OCI-LY3 (cell line): ENCODE measurements at regions not wholly inside any gene's neighbourhood (a gene's known extent, or its start where the extent isn't known, plus 50 kb on each side); places are given as distances from the start of the nearest gene placed in this dataset.
A peak's percentile ranks its signal among the peaks of the same experiment; 100 is the strongest.

ENCODE experiments used
- H2AFZ ChIP-seq: fragments of 200-600, 300-600 bp; shearing (Covaris generic); 2 replicates; pipeline ENCODE4 v1.6.0; 2014; ENCODE audit warnings: antibody characterized with exemption, low read depth, low read length
- H3K27ac ChIP-seq: fragments of 200-600, 300-600 bp; sonication (generic); 2 replicates; pipeline ENCODE4 v1.5.1; 2014; ENCODE audit warnings: mild to moderate bottlenecking, low read length, moderate library complexity, mixed read lengths
- H3K27me3 ChIP-seq: fragments of 200-600, 300-600 bp; sonication (generic); 2 replicates; pipeline ENCODE4 v1.6.1; 2014; ENCODE audit warnings: low read depth, low read length, mixed read lengths
- H3K36me3 ChIP-seq: fragments of 200-600, 300-600 bp; sonication (generic); replicated peaks from 2 replicates; pipeline ENCODE3; 2014; ENCODE audit warnings: low read depth, low read length, mixed read lengths
- H3K4me1 ChIP-seq: fragments of 300-600, 200-600 bp; sonication (generic); 2 replicates; pipeline ENCODE4 v1.6.1; 2014; ENCODE audit warnings: low read length, mixed read lengths
- H3K4me2 ChIP-seq: fragments of 200-600, 300-600 bp; sonication (generic); 2 replicates; pipeline ENCODE4 v1.6.1; 2014; ENCODE audit warnings: low read length, mixed read lengths
- H3K4me3 ChIP-seq: fragments of 300-600, 200-600 bp; sonication (generic); 2 replicates; pipeline ENCODE4 v1.5.1; 2014; ENCODE audit warnings: antibody characterized with exemption, mild to moderate bottlenecking, low read length, moderate library complexity
- H3K79me2 ChIP-seq: fragments of 300-600, 200-600 bp; shearing (Covaris generic); 2 replicates; pipeline ENCODE4 v1.6.1; 2014; ENCODE audit warnings: mild to moderate bottlenecking, low read length, mixed read lengths
- H3K9ac ChIP-seq: fragments of 300-600, 200-600 bp; shearing (Covaris generic); 2 replicates; pipeline ENCODE4 v1.6.0; 2014; ENCODE audit warnings: mild to moderate bottlenecking, low read length, moderate library complexity
- H3K9me3 ChIP-seq: fragments of 200-600, 300-600 bp; shearing (Covaris generic); 2 replicates; pipeline ENCODE4 v1.6.1; 2014; ENCODE audit warnings: low read length, mixed read lengths; ENCODE audit not compliant: insufficient read depth
- H4K20me1 ChIP-seq: fragments of 200-600, 300-600 bp; sonication (generic); 2 replicates; pipeline ENCODE4 v1.6.1; 2016; ENCODE audit warnings: low read length, mixed read lengths; ENCODE audit not compliant: insufficient read depth
- EZH2phosphoT487 ChIP-seq: fragments of 200-600 bp; shearing (Covaris generic); IDR thresholded peaks from 2 replicates; pipeline ENCODE4 v1.6.1; 2018; ENCODE audit warnings: antibody characterized with exemption, mixed run types, low read depth
- TF ChIP-seq, protein P1 (sequence below): fragments of 200-600, 300-600 bp; sonication (generic); IDR thresholded peaks from 2 replicates; pipeline ENCODE4 v1.5.1; 2014; ENCODE audit warnings: antibody characterized with exemption, low read length, low read depth

DNA sequence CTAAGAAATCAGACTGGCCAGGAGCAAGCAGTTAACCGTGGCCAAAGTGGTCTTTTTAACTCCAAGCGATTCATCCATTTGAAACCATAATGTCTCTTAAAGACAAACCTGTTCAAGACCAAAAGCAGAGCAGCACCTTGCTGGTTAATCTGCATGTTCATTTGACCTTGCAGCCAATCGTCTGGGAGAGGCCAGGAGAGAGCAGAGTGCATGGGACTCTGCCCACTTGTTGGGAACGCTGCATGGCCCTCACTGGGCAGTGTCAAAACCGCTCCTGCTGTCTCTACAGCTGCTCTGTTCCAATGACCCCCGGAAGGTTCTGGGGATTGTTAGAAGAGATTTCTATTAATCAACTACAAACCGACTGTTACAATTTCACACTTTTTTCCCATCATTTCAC, 79.6 kb downstream of the OLIG3 start:
- H3K27me3 ChIP-seq: no peaks in the 10 kb centered on the region
- H2AFZ ChIP-seq: no peak overlapping the region
- H3K9ac ChIP-seq: peak overlapping the region; percentile 65; the same call in 1 of the 2 replicates
- no peak overlapping the region for H3K27ac ChIP-seq
- H3K4me2 ChIP-seq: peak overlapping the region; percentile 89
- TF ChIP-seq EZH2phosphoT487: no peak
- TF ChIP-seq, protein P1, sequence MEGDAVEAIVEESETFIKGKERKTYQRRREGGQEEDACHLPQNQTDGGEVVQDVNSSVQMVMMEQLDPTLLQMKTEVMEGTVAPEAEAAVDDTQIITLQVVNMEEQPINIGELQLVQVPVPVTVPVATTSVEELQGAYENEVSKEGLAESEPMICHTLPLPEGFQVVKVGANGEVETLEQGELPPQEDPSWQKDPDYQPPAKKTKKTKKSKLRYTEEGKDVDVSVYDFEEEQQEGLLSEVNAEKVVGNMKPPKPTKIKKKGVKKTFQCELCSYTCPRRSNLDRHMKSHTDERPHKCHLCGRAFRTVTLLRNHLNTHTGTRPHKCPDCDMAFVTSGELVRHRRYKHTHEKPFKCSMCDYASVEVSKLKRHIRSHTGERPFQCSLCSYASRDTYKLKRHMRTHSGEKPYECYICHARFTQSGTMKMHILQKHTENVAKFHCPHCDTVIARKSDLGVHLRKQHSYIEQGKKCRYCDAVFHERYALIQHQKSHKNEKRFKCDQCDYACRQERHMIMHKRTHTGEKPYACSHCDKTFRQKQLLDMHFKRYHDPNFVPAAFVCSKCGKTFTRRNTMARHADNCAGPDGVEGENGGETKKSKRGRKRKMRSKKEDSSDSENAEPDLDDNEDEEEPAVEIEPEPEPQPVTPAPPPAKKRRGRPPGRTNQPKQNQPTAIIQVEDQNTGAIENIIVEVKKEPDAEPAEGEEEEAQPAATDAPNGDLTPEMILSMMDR: no peak
- no peaks in the 10 kb centered on the region for H4K20me1 ChIP-seq
- H3K9me3 ChIP-seq: no peaks in the 10 kb centered on the region
- peak overlapping the region; percentile 79 for H3K4me3 ChIP-seq
- H3K4me1 ChIP-seq: peaks cover 5% of the 10 kb centered on the region; the same call in 1 of the 2 replicates
- no peaks in the 10 kb centered on the region for H3K36me3 ChIP-seq
- H3K79me2 ChIP-seq: no peaks in the 10 kb centered on the region

DNA sequence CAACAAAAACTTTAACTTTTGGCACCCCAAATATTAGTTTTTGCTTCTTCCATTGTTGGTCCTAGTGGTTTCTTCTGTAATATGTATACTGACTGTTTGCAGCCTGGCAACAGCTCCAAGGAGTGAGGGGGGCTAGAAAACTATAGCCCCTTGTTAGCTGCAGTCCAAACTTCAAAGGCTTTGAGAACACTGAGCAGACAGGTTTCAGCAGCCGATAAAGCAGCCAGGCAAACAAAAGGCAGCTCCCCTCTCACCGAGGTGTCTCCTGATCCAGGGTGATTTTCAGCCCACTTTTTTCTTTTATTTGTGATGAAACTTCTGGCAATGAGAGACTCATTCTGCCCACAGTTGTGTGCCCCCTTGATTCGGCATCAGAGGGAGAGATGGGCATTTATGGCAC, 80.7 kb downstream of the OLIG3 start:
- H3K9ac ChIP-seq: no peak overlapping the region
- H3K27ac ChIP-seq: no peak overlapping the region
- H3K79me2 ChIP-seq: no peaks in the 10 kb centered on the region
- no peaks in the 10 kb centered on the region for H3K36me3 ChIP-seq
- H3K4me2 ChIP-seq: no peak overlapping the region
- H3K4me3 ChIP-seq: no peak overlapping the region
- H3K9me3 ChIP-seq: no peaks in the 10 kb centered on the region
- no peak overlapping the region for H2AFZ ChIP-seq
- peaks cover 5% of the 10 kb centered on the region; the same call in 1 of the 2 replicates for H3K4me1 ChIP-seq
- TF ChIP-seq EZH2phosphoT487: no peak
- TF ChIP-seq, protein P1: no peak
- no peaks in the 10 kb centered on the region for H3K27me3 ChIP-seq
- H4K20me1 ChIP-seq: no peaks in the 10 kb centered on the region

- Histone ChIP-seq H3K9me3 (no peaks in the 10 kb centered on the region), H3K36me3 (no peaks in the 10 kb centered on the region), H3K4me2 (no peak overlapping the region), H3K27me3 (no peaks in the 10 kb centered on the region), H3K9ac (no peak overlapping the region), H3K4me3 (no peak overlapping the region), H3K4me1 (peaks cover 9% of the 10 kb centered on the region), H2AFZ (no peak overlapping the region), H4K20me1 (no peaks in the 10 kb centered on the region), H3K79me2 (no peaks in the 10 kb centered on the region), H3K27ac (no peak overlapping the region)
- TF ChIP-seq, protein P1: no peak
- no peak for TF ChIP-seq EZH2phosphoT487
These were observed 81.6 kb downstream of the OLIG3 start for GRCh38 chr6:137412562-137412961.

DNA sequence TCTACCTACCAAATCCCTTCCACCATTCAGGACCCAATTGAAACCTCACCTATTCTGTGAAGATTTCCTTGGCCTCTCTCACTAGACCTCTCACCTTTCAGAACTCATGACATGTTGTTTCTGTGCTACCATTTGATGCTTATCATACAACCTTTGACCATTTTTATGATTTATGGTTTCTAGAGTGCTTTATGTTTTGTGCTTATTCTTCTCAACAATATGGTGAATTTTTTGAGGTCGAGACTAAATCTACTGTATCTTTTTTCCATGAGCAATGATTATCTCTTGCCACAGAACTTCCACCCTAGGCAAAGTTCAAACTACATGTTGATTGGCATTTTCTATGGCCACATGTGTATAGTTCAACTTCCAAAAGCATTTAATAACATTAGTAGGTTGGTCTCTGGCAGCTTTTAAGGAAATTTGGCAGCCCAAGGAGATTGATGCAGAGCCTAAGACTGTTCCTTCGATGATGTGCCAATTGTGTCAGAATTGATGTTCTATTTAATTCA, 84.9 kb downstream of the OLIG3 start:
- Histone ChIP-seq H2AFZ (no peak overlapping the region), H3K27ac (no peak overlapping the region), H3K4me3 (no peak overlapping the region), H4K20me1 (no peaks in the 10 kb centered on the region), H3K36me3 (no peaks in the 10 kb centered on the region), H3K4me2 (no peak overlapping the region), H3K27me3 (no peaks in the 10 kb centered on the region), H3K9ac (no peak overlapping the region), H3K79me2 (no peaks in the 10 kb centered on the region), H3K4me1 (peaks cover 4% of the 10 kb centered on the region), H3K9me3 (no peaks in the 10 kb centered on the region)
- TF ChIP-seq, protein P1: no peak
- TF ChIP-seq EZH2phosphoT487: no peak
